HCT116 (cell line): ENCODE measurements at regions not wholly inside any gene's neighbourhood (a gene's known extent, or its start where the extent isn't known, plus 50 kb on each side); places are given as distances from the start of the nearest gene placed in this dataset.

Experiments used
- ATAC-seq: fragments of 200-7000 bp; cut with Tn5 transposase; 2 replicates; pipeline ENCODE4 v1.9.1; 2020; ENCODE audit warnings: mild to moderate bottlenecking, moderate library complexity
- BruUV-seq: library from RNA; stranded (reverse); fragments of 400-500 nt; replicated peaks from 2 replicates; lab custom pipeline; 2021; lab: Mats Ljungman, UMichigan
- CTCF ChIA-PET: fragments of 300-600 bp; sonication (Branson Sonifier 250); formaldehyde crosslinking; loops from one replicate; lab custom pipeline; 2021; ENCODE audit warnings: antibody characterized with exemption; lab: Charles Lee
- POLR2A ChIA-PET: fragments of 300-600, 350-600 bp; sonication (Branson Sonifier 250); formaldehyde crosslinking; loops from one replicate; lab custom pipeline; 2021; ENCODE audit warnings: antibody characterized with exemption; lab: Charles Lee
- RAD21 ChIA-PET, 2 experiments: fragments of 300-600 bp; sonication (Branson Sonifier 250); formaldehyde crosslinking; loops; one replicate each; lab custom pipeline; 2023; ENCODE audit warnings: low total read pairs in 2 of 2; ENCODE audit not compliant: uncharacterized antibody in 2 of 2, unreplicated experiment in 2 of 2, low non-redundant PET in 1 of 2; lab: Charles Lee
- DNase-seq: peaks from one replicate; pipeline ENCODE4 v3.0.0-alpha.2; 2010; ENCODE audit warnings: low read depth, low spot score
- H2AFZ ChIP-seq: fragments of 200-600 bp; shearing (Covaris generic), sonication (generic); 2 replicates; pipeline ENCODE4 v1.6.1; 2017; ENCODE audit warnings: low read depth, mixed run types, mixed read lengths, antibody characterized with exemption, low read length; ENCODE audit not compliant: poor library complexity, severe bottlenecking
- H3K27ac ChIP-seq: 2 replicates; pipeline ENCODE4 v1.5.1; 2012; ENCODE audit warnings: low read depth, low read length
- H3K27me3 ChIP-seq: fragments of 200-600 bp; sonication (generic); 2 replicates; pipeline ENCODE4 v1.6.1; 2016; ENCODE audit warnings: mixed run types, low read length, mixed read lengths; ENCODE audit not compliant: insufficient read depth
- H3K36me3 ChIP-seq, 2 experiments: fragments of 200-500 bp in 1 of 2; fragments of 200-600 bp in 1 of 2; sonication (Bioruptor generic) in 1 of 2; sonication (generic) in 1 of 2; 2 replicates each; pipeline versions ENCODE4 v1.5.1 to v1.6.1; 2014 to 2016; ENCODE audit warnings: low read length in 2 of 2, inconsistent platforms in 1 of 2, mixed read lengths in 1 of 2, mixed run types in 1 of 2; ENCODE audit not compliant: insufficient read depth in 2 of 2, control insufficient read depth in 1 of 2
- H3K4me1 ChIP-seq, 2 experiments: fragments of 200-600 bp in 1 of 2; sonication (generic) in 1 of 2; 2 replicates each; pipeline versions ENCODE4 v1.5.1 to v1.6.1; 2012 to 2017; ENCODE audit warnings: low read length in 2 of 2, inconsistent platforms in 1 of 2, mild to moderate bottlenecking in 1 of 2, mixed read lengths in 1 of 2, mixed run types in 1 of 2, moderate library complexity in 1 of 2; ENCODE audit not compliant: insufficient read depth in 2 of 2, control insufficient read depth in 1 of 2
- H3K4me2 ChIP-seq: fragments of 200-600 bp; sonication (generic); 2 replicates; pipeline ENCODE4 v1.6.1; 2017; ENCODE audit warnings: mixed run types, low read length, mixed read lengths
- H3K4me3 ChIP-seq, 2 experiments: fragments of 200-600 bp in 1 of 2; sonication (generic) in 1 of 2; replicated peaks in 1 of 2; 2 replicates each; pipeline ENCODE4 v1.5.1; 2011 to 2016; ENCODE audit warnings: low read length in 2 of 2, control low read depth in 1 of 2, low read depth in 1 of 2, mild to moderate bottlenecking in 1 of 2, mixed read lengths in 1 of 2, mixed run types in 1 of 2
- H3K79me2 ChIP-seq: fragments of 200-600 bp; sonication (generic); 2 replicates; pipeline ENCODE4 v1.6.1; 2017; ENCODE audit warnings: mild to moderate bottlenecking, mixed run types, low read length, moderate library complexity, mixed read lengths; ENCODE audit not compliant: insufficient read depth
- H3K9ac ChIP-seq: fragments of 200-600 bp; sonication (generic); 2 replicates; pipeline ENCODE4 v1.6.1; 2016; ENCODE audit warnings: low read length, mixed read lengths
- H3K9me2 ChIP-seq: fragments of 200-600 bp; sonication (generic), shearing (Covaris generic); 2 replicates; pipeline ENCODE4 v1.6.1; 2017; ENCODE audit warnings: mixed run types, mild to moderate bottlenecking, moderate library complexity; ENCODE audit not compliant: insufficient read depth
- H3K9me3 ChIP-seq, 2 experiments: fragments of 200-500 bp in 1 of 2; fragments of 200-600 bp in 1 of 2; sonication (Bioruptor generic) in 1 of 2; sonication (generic) in 1 of 2; 2 replicates each; pipeline ENCODE4 v1.6.1; 2014 to 2017; ENCODE audit warnings: low read length in 2 of 2, mixed read lengths in 2 of 2, inconsistent platforms in 1 of 2, low read depth in 1 of 2, mild to moderate bottlenecking in 1 of 2, mixed run types in 1 of 2, moderate library complexity in 1 of 2; ENCODE audit not compliant: control insufficient read depth in 1 of 2, insufficient read depth in 1 of 2
- H4K20me1 ChIP-seq: fragments of 200-600 bp; sonication (generic), shearing (Covaris generic); 2 replicates; pipeline ENCODE4 v1.6.1; 2017; ENCODE audit warnings: mixed run types, mild to moderate bottlenecking, moderate library complexity; ENCODE audit not compliant: insufficient read depth
- EGR1 ChIP-seq: IDR thresholded peaks from 2 replicates; pipeline ENCODE4 v1.6.1; 2012; ENCODE audit warnings: low read depth
- ELF1 ChIP-seq: IDR thresholded peaks from 2 replicates; pipeline ENCODE4 v1.6.1; 2012; ENCODE audit warnings: low read depth, borderline replicate concordance
- EZH2phosphoT487 ChIP-seq: fragments of 200-600 bp; IDR thresholded peaks from 2 replicates; pipeline ENCODE4 v1.6.1; 2018; ENCODE audit warnings: antibody characterized with exemption, borderline replicate concordance
- POLR2A ChIP-seq: IDR thresholded peaks from 2 replicates; pipeline ENCODE4 v1.7.0; 2011; ENCODE audit warnings: borderline replicate concordance; ENCODE audit not compliant: insufficient read depth, insufficient read length; ENCODE audit errors: extremely low read depth
- SIN3A ChIP-seq: IDR thresholded peaks from 2 replicates; pipeline ENCODE4 v1.6.1; 2012; ENCODE audit warnings: low read depth
- SP1 ChIP-seq: IDR thresholded peaks from 2 replicates; pipeline ENCODE4 v1.6.1; 2012; ENCODE audit warnings: low read depth
- TCF7L2 ChIP-seq: IDR thresholded peaks from 2 replicates; pipeline ENCODE4 v1.7.0; 2011; ENCODE audit warnings: borderline replicate concordance, inconsistent platforms; ENCODE audit not compliant: insufficient read depth, insufficient read length; ENCODE audit errors: extremely low read depth
- ZFX ChIP-seq: fragments of 450-650 bp; IDR thresholded peaks from 2 replicates; pipeline ENCODE4 v1.6.1; 2017
- ZNF274 ChIP-seq: fragments of 200-500 bp; sonication (Bioruptor generic); IDR thresholded peaks from 2 replicates; pipeline ENCODE4 v1.6.1; 2014; ENCODE audit warnings: mild to moderate bottlenecking, low read depth, low read length, inconsistent platforms
- intact Hi-C: fragments of 100-400 bp; cut with micrococcal nuclease; formaldehyde crosslinking; loops from 2 replicates; pipeline ENCODE4 v1.10.0; 2022
- TF ChIP-seq, protein P1 (sequence below), 3 experiments: fragments of 200-600 bp in 1 of 3; sonication (generic) in 1 of 3; IDR thresholded peaks in 2 of 3; conservative IDR thresholded peaks in 1 of 3; 2 replicates each; pipeline ENCODE4 v1.5.1; 2012 to 2017; ENCODE audit warnings: low read depth in 2 of 3, low read length in 2 of 3, antibody characterized with exemption in 1 of 3, borderline replicate concordance in 1 of 3, control low read depth in 1 of 3, mild to moderate bottlenecking in 1 of 3, mixed read lengths in 1 of 3, mixed run types in 1 of 3, moderate library complexity in 1 of 3; ENCODE audit not compliant: insufficient read depth in 1 of 3
- TF ChIP-seq, protein P2 (sequence below): IDR thresholded peaks from 2 replicates; pipeline ENCODE4 v1.6.1; 2012

GRCh38 chr13:55617241-55617640 is 1523.5 kb upstream of the PRR20A start:
- intact Hi-C loops = no loop called here
- RAD21 ChIA-PET = no interaction called here
- H2AFZ ChIP-seq = no peak overlapping the region
- POLR2A ChIA-PET = no interaction called here
- DNase-seq (no peak), ATAC-seq (no peak)
- no peaks in the 10 kb centered on the region for H3K36me3 ChIP-seq
- no peaks in the 10 kb centered on the region for H3K79me2 ChIP-seq
- H3K9me3 ChIP-seq = peaks cover 28 to 37% of the 10 kb centered on the region in 2 experiments; a peak in 2 of 4 replicates
- no peak overlapping the region for H3K4me3 ChIP-seq
- H3K27ac ChIP-seq = no peak overlapping the region
- BruUV-seq = no TSS peak
- H3K9me2 ChIP-seq = no peaks in the 10 kb centered on the region
- CTCF ChIA-PET = no interaction called here
- no peak overlapping the region for H3K9ac ChIP-seq
- TF ChIP-seq, protein P1, sequence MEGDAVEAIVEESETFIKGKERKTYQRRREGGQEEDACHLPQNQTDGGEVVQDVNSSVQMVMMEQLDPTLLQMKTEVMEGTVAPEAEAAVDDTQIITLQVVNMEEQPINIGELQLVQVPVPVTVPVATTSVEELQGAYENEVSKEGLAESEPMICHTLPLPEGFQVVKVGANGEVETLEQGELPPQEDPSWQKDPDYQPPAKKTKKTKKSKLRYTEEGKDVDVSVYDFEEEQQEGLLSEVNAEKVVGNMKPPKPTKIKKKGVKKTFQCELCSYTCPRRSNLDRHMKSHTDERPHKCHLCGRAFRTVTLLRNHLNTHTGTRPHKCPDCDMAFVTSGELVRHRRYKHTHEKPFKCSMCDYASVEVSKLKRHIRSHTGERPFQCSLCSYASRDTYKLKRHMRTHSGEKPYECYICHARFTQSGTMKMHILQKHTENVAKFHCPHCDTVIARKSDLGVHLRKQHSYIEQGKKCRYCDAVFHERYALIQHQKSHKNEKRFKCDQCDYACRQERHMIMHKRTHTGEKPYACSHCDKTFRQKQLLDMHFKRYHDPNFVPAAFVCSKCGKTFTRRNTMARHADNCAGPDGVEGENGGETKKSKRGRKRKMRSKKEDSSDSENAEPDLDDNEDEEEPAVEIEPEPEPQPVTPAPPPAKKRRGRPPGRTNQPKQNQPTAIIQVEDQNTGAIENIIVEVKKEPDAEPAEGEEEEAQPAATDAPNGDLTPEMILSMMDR (IDR thresholded peaks at IDR 0.05 in 2 of 3, conservative IDR thresholded peaks at IDR 0.05 in 1 of 3; ENCODE audit: borderline replicate concordance in 1 of 3, insufficient read depth in 1 of 3, low read depth in 2 of 3, low read length in 2 of 3) = no peak
- TF ChIP-seq SP1 (no peak), ZFX (no peak), ELF1 (no peak), SIN3A (no peak), EZH2phosphoT487 (no peak), EGR1 (no peak), TCF7L2 (no peak), ZNF274 (no peak), POLR2A (no peak)
- TF ChIP-seq, protein P2, sequence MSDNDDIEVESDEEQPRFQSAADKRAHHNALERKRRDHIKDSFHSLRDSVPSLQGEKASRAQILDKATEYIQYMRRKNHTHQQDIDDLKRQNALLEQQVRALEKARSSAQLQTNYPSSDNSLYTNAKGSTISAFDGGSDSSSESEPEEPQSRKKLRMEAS = no peak
- no peaks in the 10 kb centered on the region for H3K27me3 ChIP-seq
- no peak overlapping the region for H3K4me2 ChIP-seq
- H3K4me1 ChIP-seq = no peaks in the 10 kb centered on the region
- no peaks in the 10 kb centered on the region for H4K20me1 ChIP-seq
